HCT116 (cell line): ENCODE measurements at regions not wholly inside any gene's neighbourhood (a gene's known extent, or its start where the extent isn't known, plus 50 kb on each side); places are given as distances from the start of the nearest gene placed in this dataset.

ENCODE experiments used
- ATAC-seq: fragments of 200-7000 bp; cut with Tn5 transposase; 2 replicates; pipeline ENCODE4 v1.9.1; 2020; ENCODE audit warnings: mild to moderate bottlenecking, moderate library complexity
- BruUV-seq: library from RNA; stranded (reverse); fragments of 400-500 nt; replicated peaks from 2 replicates; lab custom pipeline; 2021; lab: Mats Ljungman, UMichigan
- CTCF ChIA-PET: fragments of 300-600 bp; sonication (Branson Sonifier 250); formaldehyde crosslinking; loops from one replicate; lab custom pipeline; 2021; ENCODE audit warnings: antibody characterized with exemption; lab: Charles Lee
- POLR2A ChIA-PET: fragments of 300-600, 350-600 bp; sonication (Branson Sonifier 250); formaldehyde crosslinking; loops from one replicate; lab custom pipeline; 2021; ENCODE audit warnings: antibody characterized with exemption; lab: Charles Lee
- RAD21 ChIA-PET, 2 experiments: fragments of 300-600 bp; sonication (Branson Sonifier 250); formaldehyde crosslinking; loops; one replicate each; lab custom pipeline; 2023; ENCODE audit warnings: low total read pairs in 2 of 2; ENCODE audit not compliant: uncharacterized antibody in 2 of 2, unreplicated experiment in 2 of 2, low non-redundant PET in 1 of 2; lab: Charles Lee
- DNase-seq: peaks from one replicate; pipeline ENCODE4 v3.0.0-alpha.2; 2010; ENCODE audit warnings: low read depth, low spot score
- H2AFZ ChIP-seq: fragments of 200-600 bp; shearing (Covaris generic), sonication (generic); 2 replicates; pipeline ENCODE4 v1.6.1; 2017; ENCODE audit warnings: low read depth, mixed run types, mixed read lengths, antibody characterized with exemption, low read length; ENCODE audit not compliant: poor library complexity, severe bottlenecking
- H3K27ac ChIP-seq: 2 replicates; pipeline ENCODE4 v1.5.1; 2012; ENCODE audit warnings: low read depth, low read length
- H3K27me3 ChIP-seq: fragments of 200-600 bp; sonication (generic); 2 replicates; pipeline ENCODE4 v1.6.1; 2016; ENCODE audit warnings: mixed run types, low read length, mixed read lengths; ENCODE audit not compliant: insufficient read depth
- H3K36me3 ChIP-seq, 2 experiments: fragments of 200-500 bp in 1 of 2; fragments of 200-600 bp in 1 of 2; sonication (Bioruptor generic) in 1 of 2; sonication (generic) in 1 of 2; 2 replicates each; pipeline versions ENCODE4 v1.5.1 to v1.6.1; 2014 to 2016; ENCODE audit warnings: low read length in 2 of 2, inconsistent platforms in 1 of 2, mixed read lengths in 1 of 2, mixed run types in 1 of 2; ENCODE audit not compliant: insufficient read depth in 2 of 2, control insufficient read depth in 1 of 2
- H3K4me1 ChIP-seq, 2 experiments: fragments of 200-600 bp in 1 of 2; sonication (generic) in 1 of 2; 2 replicates each; pipeline versions ENCODE4 v1.5.1 to v1.6.1; 2012 to 2017; ENCODE audit warnings: low read length in 2 of 2, inconsistent platforms in 1 of 2, mild to moderate bottlenecking in 1 of 2, mixed read lengths in 1 of 2, mixed run types in 1 of 2, moderate library complexity in 1 of 2; ENCODE audit not compliant: insufficient read depth in 2 of 2, control insufficient read depth in 1 of 2
- H3K4me2 ChIP-seq: fragments of 200-600 bp; sonication (generic); 2 replicates; pipeline ENCODE4 v1.6.1; 2017; ENCODE audit warnings: mixed run types, low read length, mixed read lengths
- H3K4me3 ChIP-seq, 2 experiments: fragments of 200-600 bp in 1 of 2; sonication (generic) in 1 of 2; replicated peaks in 1 of 2; 2 replicates each; pipeline ENCODE4 v1.5.1; 2011 to 2016; ENCODE audit warnings: low read length in 2 of 2, control low read depth in 1 of 2, low read depth in 1 of 2, mild to moderate bottlenecking in 1 of 2, mixed read lengths in 1 of 2, mixed run types in 1 of 2
- H3K79me2 ChIP-seq: fragments of 200-600 bp; sonication (generic); 2 replicates; pipeline ENCODE4 v1.6.1; 2017; ENCODE audit warnings: mild to moderate bottlenecking, mixed run types, low read length, moderate library complexity, mixed read lengths; ENCODE audit not compliant: insufficient read depth
- H3K9ac ChIP-seq: fragments of 200-600 bp; sonication (generic); 2 replicates; pipeline ENCODE4 v1.6.1; 2016; ENCODE audit warnings: low read length, mixed read lengths
- H3K9me2 ChIP-seq: fragments of 200-600 bp; sonication (generic), shearing (Covaris generic); 2 replicates; pipeline ENCODE4 v1.6.1; 2017; ENCODE audit warnings: mixed run types, mild to moderate bottlenecking, moderate library complexity; ENCODE audit not compliant: insufficient read depth
- H3K9me3 ChIP-seq, 2 experiments: fragments of 200-500 bp in 1 of 2; fragments of 200-600 bp in 1 of 2; sonication (Bioruptor generic) in 1 of 2; sonication (generic) in 1 of 2; 2 replicates each; pipeline ENCODE4 v1.6.1; 2014 to 2017; ENCODE audit warnings: low read length in 2 of 2, mixed read lengths in 2 of 2, inconsistent platforms in 1 of 2, low read depth in 1 of 2, mild to moderate bottlenecking in 1 of 2, mixed run types in 1 of 2, moderate library complexity in 1 of 2; ENCODE audit not compliant: control insufficient read depth in 1 of 2, insufficient read depth in 1 of 2
- H4K20me1 ChIP-seq: fragments of 200-600 bp; sonication (generic), shearing (Covaris generic); 2 replicates; pipeline ENCODE4 v1.6.1; 2017; ENCODE audit warnings: mixed run types, mild to moderate bottlenecking, moderate library complexity; ENCODE audit not compliant: insufficient read depth
- ATF3 ChIP-seq: IDR thresholded peaks from 2 replicates; pipeline ENCODE4 v1.6.1; 2012
- CBX3 ChIP-seq: IDR thresholded peaks from 2 replicates; pipeline ENCODE4 v1.6.1; 2012; ENCODE audit warnings: low read depth
- CEBPB ChIP-seq: IDR thresholded peaks from 2 replicates; pipeline ENCODE4 v1.6.1; 2012; ENCODE audit warnings: low read depth
- CTCF ChIP-seq, 3 experiments: fragments of 200-600 bp in 1 of 3; sonication (generic) in 1 of 3; IDR thresholded peaks in 2 of 3; conservative IDR thresholded peaks in 1 of 3; 2 replicates each; pipeline ENCODE4 v1.5.1; 2012 to 2017; ENCODE audit warnings: low read depth in 2 of 3, low read length in 2 of 3, antibody characterized with exemption in 1 of 3, borderline replicate concordance in 1 of 3, control low read depth in 1 of 3, mild to moderate bottlenecking in 1 of 3, mixed read lengths in 1 of 3, mixed run types in 1 of 3, moderate library complexity in 1 of 3; ENCODE audit not compliant: insufficient read depth in 1 of 3
- EGR1 ChIP-seq: IDR thresholded peaks from 2 replicates; pipeline ENCODE4 v1.6.1; 2012; ENCODE audit warnings: low read depth
- ELF1 ChIP-seq: IDR thresholded peaks from 2 replicates; pipeline ENCODE4 v1.6.1; 2012; ENCODE audit warnings: low read depth, borderline replicate concordance
- EZH2 ChIP-seq: fragments of 200-600 bp; sonication (generic); IDR thresholded peaks from 2 replicates; pipeline ENCODE4 v1.6.1; 2017; ENCODE audit warnings: antibody characterized with exemption, mixed run types
- FOSL1 ChIP-seq: IDR thresholded peaks from 2 replicates; pipeline ENCODE4 v1.6.1; 2012; ENCODE audit warnings: low read depth
- MAX ChIP-seq: IDR thresholded peaks from 2 replicates; pipeline ENCODE4 v1.6.1; 2012
- RAD21 ChIP-seq: IDR thresholded peaks from 2 replicates; pipeline ENCODE4 v1.6.1; 2012; ENCODE audit warnings: low read depth, mild to moderate bottlenecking
- SP1 ChIP-seq: IDR thresholded peaks from 2 replicates; pipeline ENCODE4 v1.6.1; 2012; ENCODE audit warnings: low read depth
- SRF ChIP-seq: IDR thresholded peaks from 2 replicates; pipeline ENCODE4 v1.6.1; 2012; ENCODE audit warnings: low read depth
- TCF7L2 ChIP-seq: IDR thresholded peaks from 2 replicates; pipeline ENCODE4 v1.7.0; 2011; ENCODE audit warnings: borderline replicate concordance, inconsistent platforms; ENCODE audit not compliant: insufficient read depth, insufficient read length; ENCODE audit errors: extremely low read depth
- YY1 ChIP-seq: IDR thresholded peaks from 2 replicates; pipeline ENCODE4 v1.6.1; 2011; ENCODE audit warnings: low read length, low read depth, moderate library complexity, mild to moderate bottlenecking; ENCODE audit not compliant: insufficient replicate concordance; ENCODE audit errors: extremely low read depth
- ZFX ChIP-seq: fragments of 450-650 bp; IDR thresholded peaks from 2 replicates; pipeline ENCODE4 v1.6.1; 2017
- ZNF274 ChIP-seq: fragments of 200-500 bp; sonication (Bioruptor generic); IDR thresholded peaks from 2 replicates; pipeline ENCODE4 v1.6.1; 2014; ENCODE audit warnings: mild to moderate bottlenecking, low read depth, low read length, inconsistent platforms
- intact Hi-C: fragments of 100-400 bp; cut with micrococcal nuclease; formaldehyde crosslinking; loops from 2 replicates; pipeline ENCODE4 v1.10.0; 2022

GRCh38 chr7:35386816-35387706, 133.2 kb upstream of the TBX20 start:
- H3K27me3 ChIP-seq, result peaks cover 6% of the 10 kb centered on the region; the same call in 1 of the 2 replicates
- BruUV-seq, result no TSS peak
- peaks cover 0 to 4% of the 10 kb centered on the region in 2 experiments; a peak in 1 of 4 replicates for H3K4me1 ChIP-seq
- POLR2A ChIA-PET, result no interaction called here
- ATAC-seq (no peak), DNase-seq (no peak)
- H2AFZ ChIP-seq, result no peak overlapping the region
- intact Hi-C loops, result no loop called here
- RAD21 ChIA-PET, result no interaction called here
- H3K4me2 ChIP-seq, result no peak overlapping the region
- no peak overlapping the region for H3K9ac ChIP-seq
- H3K27ac ChIP-seq, result no peak overlapping the region
- H3K9me2 ChIP-seq, result no peaks in the 10 kb centered on the region
- no peak overlapping the region for H3K4me3 ChIP-seq
- H3K79me2 ChIP-seq, result no peaks in the 10 kb centered on the region
- no peaks in the 10 kb centered on the region for H4K20me1 ChIP-seq
- H3K36me3 ChIP-seq, result no peaks in the 10 kb centered on the region
- CTCF ChIA-PET, result no interaction called here
- no peaks in the 10 kb centered on the region for H3K9me3 ChIP-seq
- no peak for TF ChIP-seq CEBPB
- no peak for TF ChIP-seq SP1
- no peak for TF ChIP-seq TCF7L2
- no peak for TF ChIP-seq EGR1
- no peak for TF ChIP-seq CBX3
- no peak for TF ChIP-seq ZNF274
- TF ChIP-seq RAD21, result no peak
- TF ChIP-seq MAX, result no peak
- no peak for TF ChIP-seq EZH2
- no peak for TF ChIP-seq FOSL1
- TF ChIP-seq SRF, result no peak
- no peak for TF ChIP-seq ATF3
- no peak for TF ChIP-seq CTCF (IDR thresholded peaks at IDR 0.05 in 2 of 3, conservative IDR thresholded peaks at IDR 0.05 in 1 of 3; ENCODE audit: borderline replicate concordance in 1 of 3, insufficient read depth in 1 of 3, low read depth in 2 of 3, low read length in 2 of 3)
- TF ChIP-seq ELF1, result no peak
- no peak for TF ChIP-seq YY1
- TF ChIP-seq ZFX, result no peak
